ENCODE measurements at regions not wholly inside any gene's neighbourhood (a gene's known extent, or its start where the extent isn't known, plus 50 kb on each side); places are given as distances from the start of the nearest gene placed in this dataset.

DNA sequence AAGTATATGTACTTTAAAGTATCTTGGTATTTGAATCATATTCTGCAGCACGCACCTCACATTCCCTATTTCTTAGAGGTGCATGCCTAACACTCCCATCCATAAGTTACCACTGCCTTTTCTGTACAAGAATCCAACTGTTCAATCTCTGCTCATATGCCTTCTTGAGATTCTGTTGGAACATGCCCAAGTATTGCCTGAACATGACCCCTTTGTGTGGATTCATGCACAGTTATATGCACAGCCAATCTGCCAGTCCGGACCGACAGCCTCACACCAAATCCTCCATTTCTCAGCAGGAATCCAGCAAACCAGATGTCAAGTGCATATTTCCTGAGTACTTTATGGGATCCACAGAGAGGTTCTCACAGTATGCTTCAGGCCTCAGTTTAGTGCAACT is 222.0 kb downstream of the TMEM182 start:
- ChIA-PET POLR2A (no interaction called here), CTCF (no interaction called here)
- intact Hi-C loops (cut with micrococcal nuclease), result no loop called here
- no peak overlapping the region for H3K4me3 Mint-ChIP-seq
- H3K36me3 Mint-ChIP-seq (ENCODE audit: low read depth), result no peaks in the 10 kb centered on the region
- no peaks in the 10 kb centered on the region for H3K9me3 Mint-ChIP-seq
- H3K27me3 Mint-ChIP-seq, result peaks cover 2% of the 10 kb centered on the region
- DNase-seq (no peak), ATAC-seq (no peak)
- H3K27ac Mint-ChIP-seq, result no peak overlapping the region
- H3K4me1 Mint-ChIP-seq (ENCODE audit: low read depth), result no peaks in the 10 kb centered on the region
- no peak for TF ChIP-seq CTCF (IDR thresholded peaks at IDR 0.05)

DNA sequence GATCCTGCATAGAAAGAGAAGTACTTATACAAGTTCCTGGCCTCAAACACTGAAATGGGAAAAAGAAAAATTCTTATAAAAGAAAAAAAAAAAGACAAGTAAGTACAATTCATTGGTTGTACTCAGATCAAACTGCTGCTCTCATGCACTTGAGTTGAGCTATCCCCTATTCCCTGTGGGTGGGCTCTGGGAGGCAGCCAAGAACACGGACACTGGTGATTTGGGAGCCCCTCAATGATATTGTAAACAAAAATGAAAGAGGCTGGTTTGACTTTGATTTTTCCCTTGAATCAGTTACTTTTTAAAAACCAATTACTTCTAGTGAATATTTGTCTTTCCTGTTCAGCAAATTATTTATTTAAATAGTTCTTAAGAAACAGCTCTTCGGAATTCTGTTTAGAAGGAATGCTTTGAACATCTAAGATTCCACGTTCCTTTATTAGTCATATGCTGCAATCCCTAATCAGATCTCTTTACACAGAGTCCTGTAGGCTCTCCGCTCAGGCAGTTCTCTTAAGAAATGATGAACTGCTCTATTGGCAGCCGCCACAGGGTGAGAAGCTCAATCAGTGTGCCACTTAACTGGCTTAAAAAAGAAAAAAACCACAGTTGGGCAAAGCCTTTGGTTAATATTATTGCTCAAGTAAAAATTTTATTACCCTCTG is 225.1 kb downstream of the TMEM182 start:
- POLR2A ChIA-PET, result no interaction called here
- no peak for ATAC-seq
- H3K9me3 Mint-ChIP-seq, result no peaks in the 10 kb centered on the region

GRCh38 chr2:102992607-102993006 is 230.8 kb downstream of the TMEM182 start:
- DNase-seq (no peak), ATAC-seq (no peak)
- no peak for TF ChIP-seq CTCF (IDR thresholded peaks at IDR 0.05)
- no peaks in the 10 kb centered on the region for H3K4me1 Mint-ChIP-seq (ENCODE audit: low read depth)
- no peaks in the 10 kb centered on the region for H3K9me3 Mint-ChIP-seq
- no peaks in the 10 kb centered on the region for H3K27me3 Mint-ChIP-seq
- POLR2A ChIA-PET, result no interaction called here
- H3K36me3 Mint-ChIP-seq (ENCODE audit: low read depth), result no peaks in the 10 kb centered on the region
- intact Hi-C loops (cut with micrococcal nuclease), result no loop called here
- CTCF ChIA-PET, result interaction anchor here (0.8 kb wide), 1 partner anchor 1676 kb away, joined by 3 read pairs; no protein-coding TSS in a partner anchor
- H3K4me3 Mint-ChIP-seq, result no peak overlapping the region
- no peak overlapping the region for H3K27ac Mint-ChIP-seq

More for the DNA sequence above, 225.1 kb downstream of the TMEM182 start:
- intact Hi-C loops (cut with micrococcal nuclease), result no loop called here
- no peaks in the 10 kb centered on the region for H3K36me3 Mint-ChIP-seq (ENCODE audit: low read depth)
- H3K4me1 Mint-ChIP-seq (ENCODE audit: low read depth), result no peaks in the 10 kb centered on the region
- no peak overlapping the region for H3K4me3 Mint-ChIP-seq
- no peak overlapping the region for H3K27ac Mint-ChIP-seq
- DNase-seq, result no peak
- CTCF ChIA-PET, result no interaction called here
- no peak for TF ChIP-seq CTCF (IDR thresholded peaks at IDR 0.05)
- peaks cover 2% of the 10 kb centered on the region for H3K27me3 Mint-ChIP-seq

- CTCF ChIA-PET, result no interaction called here
- no peaks in the 10 kb centered on the region for H3K36me3 Mint-ChIP-seq (ENCODE audit: low read depth)
- intact Hi-C loops (cut with micrococcal nuclease), result no loop called here
- peaks cover 2% of the 10 kb centered on the region for H3K27me3 Mint-ChIP-seq
- H3K27ac Mint-ChIP-seq, result no peak overlapping the region
- no peak for TF ChIP-seq CTCF (IDR thresholded peaks at IDR 0.05)
- POLR2A ChIA-PET, result no interaction called here
- ATAC-seq (no peak), DNase-seq (no peak)
- H3K4me3 Mint-ChIP-seq, result no peak overlapping the region
- H3K4me1 Mint-ChIP-seq (ENCODE audit: low read depth), result no peaks in the 10 kb centered on the region
- H3K9me3 Mint-ChIP-seq, result no peaks in the 10 kb centered on the region
These were observed 238.1 kb downstream of the TMEM182 start for GRCh38 chr2:102999958-103000357.

- H3K27me3 Mint-ChIP-seq, result peaks cover 2% of the 10 kb centered on the region
- DNase-seq (no peak), ATAC-seq (no peak)
- TF ChIP-seq CTCF (IDR thresholded peaks at IDR 0.05), result no peak
- ChIA-PET CTCF (no interaction called here), POLR2A (no interaction called here)
- H3K4me1 Mint-ChIP-seq (ENCODE audit: low read depth), result no peaks in the 10 kb centered on the region
- intact Hi-C loops (cut with micrococcal nuclease), result no loop called here
- no peaks in the 10 kb centered on the region for H3K9me3 Mint-ChIP-seq
- H3K36me3 Mint-ChIP-seq (ENCODE audit: low read depth), result no peaks in the 10 kb centered on the region
- H3K27ac Mint-ChIP-seq, result no peak overlapping the region
- H3K4me3 Mint-ChIP-seq, result no peak overlapping the region
These were observed 241.1 kb downstream of the TMEM182 start for GRCh38 chr2:103002954-103003353.
